DMS53 (cell line): ENCODE measurements at regions not wholly inside any gene's neighbourhood (a gene's known extent, or its start where the extent isn't known, plus 50 kb on each side); places are given as distances from the start of the nearest gene placed in this dataset.

Source experiments
- DNase-seq: peaks from one replicate; lab custom pipeline; 2025; lab: John Stamatoyannopoulos, UW

GRCh38 chr3:146912241-146913015 lies 307.3 kb upstream of the PLSCR5 start:
- no peak for DNase-seq

GRCh38 chr3:146903927-146904326 lies 298.8 kb upstream of the PLSCR5 start:
- no peak for DNase-seq

- no peak for DNase-seq
Measured at GRCh38 chr3:146899171-146899570, 294.0 kb upstream of the PLSCR5 start.

GRCh38 chr3:146896711-146897110 lies 291.6 kb upstream of the PLSCR5 start:
- DNase-seq: no peak

- DNase-seq: no peak
Measured at GRCh38 chr3:146895026-146895749, 290.0 kb upstream of the PLSCR5 start.

GRCh38 chr3:146894406-146894805 lies 289.3 kb upstream of the PLSCR5 start:
- no peak for DNase-seq

- DNase-seq: no peak
Measured at GRCh38 chr3:146892041-146892440, 286.9 kb upstream of the PLSCR5 start.

GRCh38 chr3:146889626-146890025 lies 284.5 kb upstream of the PLSCR5 start:
- no peak for DNase-seq

GRCh38 chr3:146888176-146888575 lies 283.0 kb upstream of the PLSCR5 start:
- DNase-seq: no peak

GRCh38 chr3:146884721-146885120 lies 279.6 kb upstream of the PLSCR5 start:
- no peak for DNase-seq

- DNase-seq: no peak
Measured at GRCh38 chr3:146884296-146884695, 279.1 kb upstream of the PLSCR5 start.

GRCh38 chr3:146883288-146883687 lies 278.1 kb upstream of the PLSCR5 start:
- no peak for DNase-seq

GRCh38 chr3:146881966-146882760 lies 277.0 kb upstream of the PLSCR5 start:
- DNase-seq: no peak

- DNase-seq: no peak
Measured at GRCh38 chr3:146881356-146881755, 276.2 kb upstream of the PLSCR5 start.

GRCh38 chr3:146873748-146874147 lies 268.6 kb upstream of the PLSCR5 start:
- no peak for DNase-seq

- DNase-seq: no peak
Measured at GRCh38 chr3:146865175-146865755, 260.1 kb upstream of the PLSCR5 start.

- DNase-seq: no peak
Measured at GRCh38 chr3:146861262-146861661, 256.1 kb upstream of the PLSCR5 start.

- DNase-seq: no peak
Measured at GRCh38 chr3:146854523-146854922, 249.4 kb upstream of the PLSCR5 start.

GRCh38 chr3:146851665-146852064 lies 246.5 kb upstream of the PLSCR5 start:
- no peak for DNase-seq

GRCh38 chr3:146845361-146845760 lies 240.2 kb upstream of the PLSCR5 start:
- no peak for DNase-seq

GRCh38 chr3:146843476-146843875 lies 238.3 kb upstream of the PLSCR5 start:
- no peak for DNase-seq

- DNase-seq: no peak
Measured at GRCh38 chr3:146839727-146840375, 234.7 kb upstream of the PLSCR5 start.
